ENCODE measurements at regions not wholly inside any gene's neighbourhood (a gene's known extent, or its start where the extent isn't known, plus 50 kb on each side); places are given as distances from the start of the nearest gene placed in this dataset.
A peak's percentile ranks its signal among the peaks of the same experiment; 100 is the strongest.

DNA sequence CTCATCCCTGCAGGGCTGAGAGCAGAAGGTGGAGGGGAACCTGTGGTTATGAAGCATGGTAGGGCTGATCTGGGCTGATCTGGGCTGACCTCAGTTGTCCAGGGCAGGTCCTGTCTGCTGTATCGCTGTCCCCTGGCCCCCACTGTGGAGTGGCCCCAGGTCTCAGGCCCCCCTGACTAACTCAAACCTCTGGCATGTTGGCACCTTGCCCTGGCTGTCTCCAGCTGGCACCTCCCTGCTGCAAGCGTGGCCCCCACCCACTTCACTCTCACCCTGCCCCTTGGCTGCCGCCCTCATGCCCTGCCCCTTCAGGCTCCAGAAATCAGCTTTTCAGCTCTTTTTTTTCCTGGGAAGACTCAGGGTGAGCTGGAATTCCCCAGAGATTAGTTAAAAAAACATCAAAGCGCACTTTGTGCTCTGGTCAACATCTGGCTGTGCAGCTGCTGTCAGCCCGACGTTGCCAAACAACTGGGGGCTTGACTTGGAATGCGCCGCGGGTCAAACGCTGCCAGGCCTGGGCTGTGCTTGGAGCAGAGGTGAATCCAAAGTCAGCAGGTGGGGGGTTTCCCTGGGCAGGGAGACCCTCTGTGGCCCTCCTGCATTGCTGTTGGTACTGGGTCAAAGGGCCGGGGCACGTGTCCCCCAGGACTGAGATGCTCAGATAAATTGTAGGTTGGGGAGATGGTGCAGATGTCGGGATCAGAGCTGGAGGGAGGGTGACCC is 173.8 kb upstream of the HDAC4 start:
- Histone ChIP-seq H3K27ac (ENCODE audit: low read depth in 1 of 2, low read length in 1 of 2) (no peak overlapping the region), H3K27me3 (ENCODE audit: control insufficient read depth in 2 of 2, insufficient read depth in 1 of 2, low read length in 1 of 2) (no peaks in the 10 kb centered on the region), H3K4me1 (ENCODE audit: control insufficient read depth in 2 of 2, insufficient read depth in 2 of 2, low read length in 2 of 2) (peaks cover 2% of the 10 kb centered on the region in 2 donors), H3K4me3 (ENCODE audit: low read length in 2 of 2) (no peak overlapping the region), H3K9me3 (ENCODE audit: control insufficient read depth in 2 of 2, insufficient read depth in 1 of 2, low read length in 1 of 2) (peaks cover 0 to 5% of the 10 kb centered on the region in 2 donors), H3K36me3 (ENCODE audit: control insufficient read depth in 2 of 2, insufficient read depth in 2 of 2, low read length in 1 of 2) (no peaks in the 10 kb centered on the region)
- WGBS: 89% methylated on average over 13 of the region's 13 CpGs
- DNase-seq (ENCODE audit: low read depth in 6 of 9, low spot score in 9 of 9): no peak

DNA sequence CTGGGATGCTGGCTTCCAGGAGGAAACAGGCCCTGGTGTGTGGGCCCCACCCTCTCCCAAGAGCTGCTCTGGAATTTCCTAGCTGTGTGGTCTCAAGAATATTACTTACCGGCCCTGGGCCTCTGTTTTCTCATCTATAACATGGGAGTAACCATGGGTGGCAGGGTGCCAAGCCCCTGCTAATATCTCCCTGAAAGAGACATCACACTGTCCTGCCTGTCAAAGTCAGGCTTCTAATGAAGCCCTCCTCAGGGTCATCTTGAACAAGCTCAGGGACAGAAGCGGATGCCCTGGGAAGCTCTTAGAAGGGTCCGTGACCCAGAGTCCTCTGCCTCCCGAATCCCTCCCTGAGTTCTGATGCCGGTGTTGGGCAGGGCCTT is 173.2 kb upstream of the HDAC4 start:
- Histone ChIP-seq H3K27me3 (ENCODE audit: control insufficient read depth in 2 of 2, insufficient read depth in 1 of 2, low read length in 1 of 2) (no peaks in the 10 kb centered on the region), H3K4me1 (ENCODE audit: control insufficient read depth in 2 of 2, insufficient read depth in 2 of 2, low read length in 2 of 2) (peaks cover 1 to 2% of the 10 kb centered on the region in 2 donors), H3K27ac (ENCODE audit: low read depth in 1 of 2, low read length in 1 of 2) (no peak overlapping the region), H3K36me3 (ENCODE audit: control insufficient read depth in 2 of 2, insufficient read depth in 2 of 2, low read length in 1 of 2) (no peaks in the 10 kb centered on the region), H3K9me3 (ENCODE audit: control insufficient read depth in 2 of 2, insufficient read depth in 1 of 2, low read length in 1 of 2) (peaks cover 0 to under 1% of the 10 kb centered on the region in 2 donors), H3K4me3 (ENCODE audit: low read length in 2 of 2) (no peak overlapping the region)
- WGBS: 97% methylated on average over 5 of the region's 5 CpGs
- DNase-seq (ENCODE audit: low read depth in 6 of 9, low spot score in 9 of 9): no peak

DNA sequence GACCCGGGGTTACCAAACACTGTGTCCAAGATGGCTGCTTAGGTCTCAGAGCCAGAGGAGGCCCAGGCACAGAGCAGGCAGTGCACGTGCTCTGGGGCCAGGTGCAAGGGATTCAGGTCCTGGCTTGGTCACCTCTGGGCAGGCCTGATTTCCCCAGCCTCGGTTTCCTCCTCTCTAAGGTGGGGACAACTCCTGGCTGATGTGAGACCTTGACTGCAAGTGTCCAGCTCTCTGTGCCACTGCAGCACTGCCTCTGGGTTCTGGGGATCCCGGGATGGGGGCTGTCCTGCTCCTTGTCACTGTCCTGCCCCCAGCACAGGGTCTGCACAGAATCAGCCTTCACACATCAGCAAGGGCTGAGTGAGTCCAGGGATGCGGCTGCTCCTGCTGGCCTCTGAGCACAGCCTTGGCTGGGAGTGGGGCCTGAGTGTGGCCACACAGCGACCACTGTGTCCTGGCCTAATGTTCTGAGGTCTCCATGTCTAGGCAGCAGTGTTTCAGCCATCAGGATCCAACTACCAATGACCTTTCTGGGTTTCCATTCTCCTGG is 170.2 kb upstream of the HDAC4 start:
- DNase-seq (ENCODE audit: low read depth in 6 of 9, low spot score in 9 of 9): no peak
- 95% methylated on average over 6 of the region's 6 CpGs for WGBS
- no peaks in the 10 kb centered on the region for H3K27me3 ChIP-seq (ENCODE audit: control insufficient read depth in 2 of 2, insufficient read depth in 1 of 2, low read length in 1 of 2)
- H3K9me3 ChIP-seq (ENCODE audit: control insufficient read depth in 2 of 2, insufficient read depth in 1 of 2, low read length in 1 of 2): no peaks in the 10 kb centered on the region
- no peak overlapping the region for H3K27ac ChIP-seq (ENCODE audit: low read depth in 1 of 2, low read length in 1 of 2)
- H3K4me3 ChIP-seq (ENCODE audit: low read length in 2 of 2): no peak overlapping the region
- H3K4me1 ChIP-seq (ENCODE audit: control insufficient read depth in 2 of 2, insufficient read depth in 2 of 2, low read length in 2 of 2): peaks cover 0 to 17% of the 10 kb centered on the region in 2 donors
- no peaks in the 10 kb centered on the region for H3K36me3 ChIP-seq (ENCODE audit: control insufficient read depth in 2 of 2, insufficient read depth in 2 of 2, low read length in 1 of 2)

DNA sequence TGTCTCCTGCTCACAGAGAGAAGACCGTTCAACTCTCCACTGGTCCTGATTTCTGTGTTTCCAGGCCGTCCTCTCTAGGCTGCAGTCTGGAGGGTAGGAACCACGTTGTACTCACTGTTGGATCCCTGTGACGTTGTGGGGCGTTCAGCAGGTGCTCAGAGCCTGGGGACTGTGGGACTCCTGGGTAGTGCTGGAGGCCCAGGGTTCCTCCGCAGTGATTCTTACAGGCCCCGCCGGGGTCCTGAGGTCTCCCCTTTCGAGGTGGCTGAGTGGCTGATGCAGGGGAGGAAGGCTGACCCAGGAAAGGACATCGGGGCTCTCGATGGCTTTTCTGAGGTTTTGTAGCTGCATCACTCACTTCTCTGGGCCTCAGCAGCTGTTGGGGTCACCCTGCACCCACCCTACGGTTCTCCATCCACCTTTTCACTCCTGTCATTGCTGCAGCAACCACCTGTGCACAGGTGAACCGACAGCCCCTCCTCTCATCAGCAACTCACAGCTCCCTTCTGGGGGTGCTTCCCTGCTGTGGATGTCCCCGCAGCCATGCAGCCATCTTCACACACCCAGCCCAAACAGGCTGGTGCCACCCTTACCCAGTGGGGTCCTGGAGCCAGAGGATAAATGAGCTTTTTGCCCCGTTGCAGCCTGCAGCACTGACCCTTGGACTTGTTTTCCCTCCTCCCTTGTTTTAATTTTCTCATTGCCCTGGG is 169.6 kb upstream of the HDAC4 start:
- H3K9me3 ChIP-seq (ENCODE audit: control insufficient read depth in 2 of 2, insufficient read depth in 1 of 2, low read length in 1 of 2): no peaks in the 10 kb centered on the region
- DNase-seq (ENCODE audit: low read depth in 6 of 9, low spot score in 9 of 9): no peak
- H3K4me1 ChIP-seq (ENCODE audit: control insufficient read depth in 2 of 2, insufficient read depth in 2 of 2, low read length in 2 of 2): peaks cover 0 to 17% of the 10 kb centered on the region in 2 donors
- H3K4me3 ChIP-seq (ENCODE audit: low read length in 2 of 2): no peak overlapping the region
- H3K27ac ChIP-seq (ENCODE audit: low read depth in 1 of 2, low read length in 1 of 2): no peak overlapping the region
- H3K27me3 ChIP-seq (ENCODE audit: control insufficient read depth in 2 of 2, insufficient read depth in 1 of 2, low read length in 1 of 2): no peaks in the 10 kb centered on the region
- no peaks in the 10 kb centered on the region for H3K36me3 ChIP-seq (ENCODE audit: control insufficient read depth in 2 of 2, insufficient read depth in 2 of 2, low read length in 1 of 2)
- 94% methylated on average over 15 of the region's 15 CpGs for WGBS

DNA sequence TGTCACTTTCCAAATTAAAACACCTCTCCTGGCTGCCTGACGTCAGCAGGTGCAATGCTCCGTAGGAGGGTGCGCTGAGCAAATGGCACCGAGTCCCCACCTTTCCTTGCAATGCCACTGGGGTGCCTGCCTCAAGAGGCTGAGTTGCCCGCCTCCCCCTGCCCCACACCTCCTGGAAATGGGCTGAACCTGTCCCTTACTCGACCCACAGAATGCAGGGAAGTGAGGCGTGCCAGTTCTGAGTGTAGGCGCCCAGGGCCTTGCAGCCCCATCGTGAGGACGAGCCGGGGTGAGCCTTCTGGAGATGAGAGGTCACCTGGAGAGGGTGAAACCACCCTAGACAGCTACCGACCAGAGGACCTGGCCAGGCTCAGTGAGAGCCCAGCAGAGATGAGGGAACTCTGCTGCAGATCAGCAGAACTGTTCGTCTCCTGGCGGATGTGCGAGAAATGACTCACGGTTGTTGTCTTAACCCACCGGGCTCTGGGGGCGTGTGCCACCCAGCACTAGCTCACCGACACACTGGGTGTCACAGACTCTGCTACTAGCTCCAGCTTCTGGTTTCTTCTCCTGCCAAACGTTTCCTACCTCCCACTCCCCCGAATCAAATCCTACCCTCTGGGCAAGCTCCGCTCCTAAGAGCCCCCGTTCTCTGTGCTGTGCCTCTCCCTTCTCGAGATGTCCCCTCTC is 168.7 kb upstream of the HDAC4 start:
- Histone ChIP-seq H3K27ac (ENCODE audit: low read depth in 1 of 2, low read length in 1 of 2) (no peak overlapping the region), H3K4me3 (ENCODE audit: low read length in 2 of 2) (no peak overlapping the region), H3K9me3 (ENCODE audit: control insufficient read depth in 2 of 2, insufficient read depth in 1 of 2, low read length in 1 of 2) (no peaks in the 10 kb centered on the region), H3K4me1 (ENCODE audit: control insufficient read depth in 2 of 2, insufficient read depth in 2 of 2, low read length in 2 of 2) (peaks cover 0 to 17% of the 10 kb centered on the region in 2 donors), H3K36me3 (ENCODE audit: control insufficient read depth in 2 of 2, insufficient read depth in 2 of 2, low read length in 1 of 2) (no peaks in the 10 kb centered on the region), H3K27me3 (ENCODE audit: control insufficient read depth in 2 of 2, insufficient read depth in 1 of 2, low read length in 1 of 2) (no peaks in the 10 kb centered on the region)
- 92% methylated on average over 24 of the region's 24 CpGs for WGBS
- no peak for DNase-seq (ENCODE audit: low read depth in 6 of 9, low spot score in 9 of 9)

DNA sequence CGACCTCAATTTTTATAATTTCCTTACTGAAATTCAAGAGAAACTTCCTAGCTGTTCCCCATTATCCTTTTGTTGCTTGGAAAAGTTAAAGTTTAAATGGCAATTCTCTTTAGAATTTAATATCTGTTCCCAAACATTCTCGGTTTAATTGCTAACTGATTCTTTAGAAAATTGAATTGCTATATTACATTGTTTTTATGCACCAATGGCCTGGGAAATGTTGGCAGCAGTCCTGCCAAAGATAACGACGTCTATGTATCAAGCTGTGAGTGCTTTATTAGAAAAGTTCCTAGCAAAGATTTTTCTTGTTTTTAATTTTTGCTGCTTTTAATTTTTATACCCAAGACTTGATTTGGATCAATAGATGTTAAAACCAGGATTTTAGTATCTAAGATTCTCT is 167.8 kb upstream of the HDAC4 start:
- no peaks in the 10 kb centered on the region for H3K36me3 ChIP-seq (ENCODE audit: control insufficient read depth in 2 of 2, insufficient read depth in 2 of 2, low read length in 1 of 2)
- H3K4me3 ChIP-seq (ENCODE audit: low read length in 2 of 2): no peak overlapping the region
- no peaks in the 10 kb centered on the region for H3K27me3 ChIP-seq (ENCODE audit: control insufficient read depth in 2 of 2, insufficient read depth in 1 of 2, low read length in 1 of 2)
- no peak overlapping the region for H3K27ac ChIP-seq (ENCODE audit: low read depth in 1 of 2, low read length in 1 of 2)
- H3K9me3 ChIP-seq (ENCODE audit: control insufficient read depth in 2 of 2, insufficient read depth in 1 of 2, low read length in 1 of 2): no peaks in the 10 kb centered on the region
- 88% methylated on average over 4 of the region's 4 CpGs for WGBS
- H3K4me1 ChIP-seq (ENCODE audit: control insufficient read depth in 2 of 2, insufficient read depth in 2 of 2, low read length in 2 of 2): peaks cover 0 to 17% of the 10 kb centered on the region in 2 donors
- no peak for DNase-seq (ENCODE audit: low read depth in 6 of 9, low spot score in 9 of 9)

DNA sequence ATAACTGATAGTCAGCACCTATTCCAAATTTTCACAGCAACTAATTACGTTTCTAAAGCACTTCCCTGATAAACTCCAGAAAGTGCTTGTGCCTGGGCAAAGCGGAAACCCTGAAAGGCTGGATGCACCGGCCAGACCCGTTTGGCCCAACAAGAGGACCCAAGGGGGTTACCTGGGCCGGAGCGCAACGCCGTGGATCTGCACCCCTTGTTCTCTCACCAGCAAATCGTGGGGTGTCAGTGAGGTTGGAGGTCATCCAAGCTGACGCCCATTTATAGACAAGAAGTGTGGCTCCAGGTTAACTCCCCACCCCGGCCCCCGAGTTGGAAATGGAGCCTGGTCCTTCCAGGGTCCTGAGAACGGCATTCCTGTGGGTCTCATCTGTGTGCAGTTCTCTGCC is 167.0 kb upstream of the HDAC4 start:
- no peak overlapping the region for H3K4me3 ChIP-seq (ENCODE audit: low read length in 2 of 2)
- no peak overlapping the region for H3K27ac ChIP-seq (ENCODE audit: low read depth in 1 of 2, low read length in 1 of 2)
- no peaks in the 10 kb centered on the region for H3K36me3 ChIP-seq (ENCODE audit: control insufficient read depth in 2 of 2, insufficient read depth in 2 of 2, low read length in 1 of 2)
- no peak for DNase-seq (ENCODE audit: low read depth in 6 of 9, low spot score in 9 of 9)
- no peaks in the 10 kb centered on the region for H3K27me3 ChIP-seq (ENCODE audit: control insufficient read depth in 2 of 2, insufficient read depth in 1 of 2, low read length in 1 of 2)
- no peaks in the 10 kb centered on the region for H3K9me3 ChIP-seq (ENCODE audit: control insufficient read depth in 2 of 2, insufficient read depth in 1 of 2, low read length in 1 of 2)
- 95% methylated on average over 13 of the region's 13 CpGs for WGBS
- H3K4me1 ChIP-seq (ENCODE audit: control insufficient read depth in 2 of 2, insufficient read depth in 2 of 2, low read length in 2 of 2): peaks cover 0 to 17% of the 10 kb centered on the region in 2 donors

DNA sequence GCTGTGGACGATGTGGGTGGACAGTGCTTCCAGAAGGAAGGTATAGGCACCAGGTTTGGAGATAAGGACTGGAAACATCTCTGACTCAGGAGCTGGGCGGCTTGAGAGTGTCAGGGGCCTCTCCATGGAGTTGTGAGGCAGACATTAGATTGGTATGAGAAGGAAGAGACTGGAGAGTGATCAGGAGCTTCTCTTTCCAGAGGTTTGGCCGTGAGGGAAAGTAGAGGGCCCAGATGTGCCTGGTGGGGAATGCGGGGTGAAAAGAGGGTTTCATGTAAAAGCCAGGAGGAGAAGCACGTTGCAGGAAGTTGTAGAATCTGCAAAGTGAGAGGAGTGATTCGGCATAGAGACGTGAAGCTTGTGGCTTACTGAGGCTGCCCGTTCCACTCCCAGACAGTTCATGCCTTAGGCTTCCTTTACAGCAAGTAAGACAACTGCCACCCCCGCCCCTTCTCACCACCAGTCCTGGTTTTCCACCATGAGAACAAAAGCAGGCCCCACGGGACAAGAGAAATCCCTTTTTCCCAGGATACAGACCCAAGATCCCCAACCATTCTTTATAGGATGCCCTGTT is 166.3 kb upstream of the HDAC4 start:
- no peak overlapping the region for H3K27ac ChIP-seq (ENCODE audit: low read depth in 1 of 2, low read length in 1 of 2)
- H3K9me3 ChIP-seq (ENCODE audit: control insufficient read depth in 2 of 2, insufficient read depth in 1 of 2, low read length in 1 of 2): no peaks in the 10 kb centered on the region
- 48% methylated on average over 10 of the region's 10 CpGs for WGBS
- no peaks in the 10 kb centered on the region for H3K27me3 ChIP-seq (ENCODE audit: control insufficient read depth in 2 of 2, insufficient read depth in 1 of 2, low read length in 1 of 2)
- DNase-seq (ENCODE audit: low read depth in 6 of 9, low spot score in 9 of 9): peak in 1 of 9 donors; percentile 61
- no peak overlapping the region for H3K4me3 ChIP-seq (ENCODE audit: low read length in 2 of 2)
- H3K36me3 ChIP-seq (ENCODE audit: control insufficient read depth in 2 of 2, insufficient read depth in 2 of 2, low read length in 1 of 2): no peaks in the 10 kb centered on the region
- H3K4me1 ChIP-seq (ENCODE audit: control insufficient read depth in 2 of 2, insufficient read depth in 2 of 2, low read length in 2 of 2): peaks cover 0 to 17% of the 10 kb centered on the region in 2 donors
